ENCODE measurements at regions not wholly inside any gene's neighbourhood (a gene's known extent, or its start where the extent isn't known, plus 50 kb on each side); places are given as distances from the start of the nearest gene placed in this dataset.
"Not testable (repeated sequence)": the region's sequence is repeated elsewhere in the genome, so short reads cannot be mapped to it uniquely, and the experiment has no call there.

DNA sequence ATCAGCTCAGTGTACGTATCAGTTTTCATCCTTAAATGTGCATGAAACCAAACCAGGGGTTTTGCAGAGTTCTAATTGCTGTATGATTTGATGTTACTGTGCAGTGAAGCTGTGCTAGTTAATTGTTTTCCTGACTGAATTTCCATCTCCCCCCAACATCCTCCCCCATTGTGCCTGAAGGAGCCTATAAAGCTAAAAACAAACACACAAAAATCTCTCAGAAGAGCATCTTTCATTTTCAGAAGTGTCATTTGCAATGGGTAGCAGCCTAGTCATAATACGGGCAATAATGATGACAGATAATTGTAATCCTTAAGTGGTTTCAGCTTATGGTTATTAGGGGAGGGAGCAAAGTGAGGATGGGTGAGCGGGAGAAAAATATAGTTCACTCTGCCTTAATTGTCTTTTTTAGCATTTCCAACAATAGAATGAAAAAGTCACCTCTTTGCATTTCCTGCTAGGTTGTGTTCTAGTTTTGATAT lies 207.9 kb upstream of the TBL1XR1 start:
- DNase-seq = no peak

DNA sequence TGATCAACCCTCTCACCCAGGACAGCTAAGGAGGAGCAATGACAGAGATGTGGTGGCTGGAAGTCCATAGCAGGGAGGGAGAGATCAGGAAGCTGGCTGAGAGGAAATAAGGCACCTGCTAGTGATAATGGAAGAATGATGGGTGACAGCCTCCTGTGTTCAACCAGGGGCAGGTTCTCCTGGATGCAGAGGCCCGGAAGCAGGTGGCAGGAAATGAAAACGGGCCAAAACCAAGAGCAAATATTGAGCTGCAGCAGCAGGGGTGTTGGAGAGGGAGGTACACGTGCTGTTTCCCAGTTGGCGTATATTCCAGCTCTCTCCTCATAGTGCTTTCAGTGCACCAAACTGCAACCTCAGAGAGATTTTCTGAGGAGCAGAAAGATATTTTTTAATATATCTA lies 213.4 kb upstream of the TBL1XR1 start:
- DNase-seq = no peak

DNA sequence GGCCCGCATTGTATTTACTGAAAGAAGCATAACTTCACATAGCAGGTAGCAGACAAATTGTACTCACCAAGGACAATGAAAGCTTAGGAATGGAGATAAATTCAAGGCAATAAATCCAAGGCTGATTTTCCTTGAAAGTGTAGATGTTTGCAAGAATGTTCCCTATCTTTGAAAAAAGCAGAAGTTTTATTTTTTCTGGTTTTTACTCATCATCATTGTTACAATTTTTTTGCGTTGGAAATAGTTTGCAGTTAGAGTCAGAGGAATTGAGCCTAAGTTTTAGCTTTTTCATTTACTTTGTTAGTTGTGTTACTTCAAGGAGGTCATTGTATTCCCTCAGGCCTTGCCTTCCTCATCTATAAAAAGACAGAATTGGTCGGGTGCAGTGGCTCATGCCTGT lies 213.9 kb upstream of the TBL1XR1 start:
- no peak for DNase-seq

DNA sequence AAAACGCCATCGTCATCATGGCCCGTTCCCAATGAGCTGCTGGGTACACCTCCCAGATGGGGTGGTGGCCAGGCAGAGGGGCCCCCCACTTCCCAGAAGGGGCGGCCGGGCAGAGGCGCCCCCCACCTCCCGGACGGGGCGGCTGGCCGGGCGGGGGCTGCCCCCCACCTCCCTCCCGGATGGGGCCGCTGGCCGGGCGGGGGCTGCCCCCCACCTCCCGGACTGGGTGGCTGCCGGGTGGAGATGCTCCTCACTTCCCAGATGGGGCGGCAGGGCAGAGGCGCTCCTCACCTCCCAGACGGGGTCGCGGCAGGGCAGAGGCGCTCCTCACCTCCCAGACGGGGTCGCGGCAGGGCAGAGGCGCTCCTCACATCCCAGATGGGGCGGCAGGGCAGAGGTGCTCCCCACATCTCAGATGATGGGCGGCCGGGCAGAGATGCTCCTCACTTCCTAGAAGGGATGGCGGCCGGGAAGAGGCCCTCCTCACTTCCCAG lies 215.4 kb upstream of the TBL1XR1 start:
- DNase-seq = not testable (repeated sequence)

DNA sequence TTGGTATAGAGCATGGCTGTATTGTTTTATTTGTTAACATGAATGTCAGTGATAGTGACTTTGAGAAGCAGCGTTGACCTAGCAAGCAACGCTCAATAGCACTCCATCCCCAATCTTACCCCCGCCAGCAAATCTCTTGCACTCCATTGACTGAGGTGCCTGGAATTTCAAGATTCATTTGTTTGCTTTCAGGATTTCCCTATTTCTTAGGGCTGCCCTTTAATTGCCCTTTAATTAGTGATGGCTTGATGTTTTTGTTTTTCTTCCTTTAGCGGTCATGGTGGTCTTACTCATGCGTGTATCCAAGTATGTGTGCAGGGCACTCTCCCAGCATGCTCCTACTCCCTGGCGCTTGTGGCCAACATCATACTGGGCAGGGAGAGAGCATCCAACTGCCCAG lies 216.8 kb upstream of the TBL1XR1 start:
- DNase-seq = no peak

DNA sequence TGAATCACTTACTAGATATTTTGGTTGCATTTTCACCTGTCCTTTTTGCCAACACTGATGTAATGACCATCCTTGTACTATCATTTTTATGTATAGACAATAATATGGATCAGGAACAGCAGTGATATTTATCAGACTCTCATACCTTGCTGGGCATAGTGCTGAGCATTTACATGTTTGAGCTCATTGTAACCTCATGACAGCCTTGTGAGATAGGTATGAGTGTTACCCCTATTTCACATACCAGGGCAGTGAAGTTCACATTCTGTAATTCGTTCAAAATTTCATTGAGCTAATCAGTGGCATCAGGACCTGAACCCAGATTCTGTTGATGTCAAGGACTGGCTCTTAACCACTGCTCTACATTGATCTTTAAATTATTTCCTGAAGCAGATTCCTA lies 221.5 kb upstream of the TBL1XR1 start:
- no peak for DNase-seq

DNA sequence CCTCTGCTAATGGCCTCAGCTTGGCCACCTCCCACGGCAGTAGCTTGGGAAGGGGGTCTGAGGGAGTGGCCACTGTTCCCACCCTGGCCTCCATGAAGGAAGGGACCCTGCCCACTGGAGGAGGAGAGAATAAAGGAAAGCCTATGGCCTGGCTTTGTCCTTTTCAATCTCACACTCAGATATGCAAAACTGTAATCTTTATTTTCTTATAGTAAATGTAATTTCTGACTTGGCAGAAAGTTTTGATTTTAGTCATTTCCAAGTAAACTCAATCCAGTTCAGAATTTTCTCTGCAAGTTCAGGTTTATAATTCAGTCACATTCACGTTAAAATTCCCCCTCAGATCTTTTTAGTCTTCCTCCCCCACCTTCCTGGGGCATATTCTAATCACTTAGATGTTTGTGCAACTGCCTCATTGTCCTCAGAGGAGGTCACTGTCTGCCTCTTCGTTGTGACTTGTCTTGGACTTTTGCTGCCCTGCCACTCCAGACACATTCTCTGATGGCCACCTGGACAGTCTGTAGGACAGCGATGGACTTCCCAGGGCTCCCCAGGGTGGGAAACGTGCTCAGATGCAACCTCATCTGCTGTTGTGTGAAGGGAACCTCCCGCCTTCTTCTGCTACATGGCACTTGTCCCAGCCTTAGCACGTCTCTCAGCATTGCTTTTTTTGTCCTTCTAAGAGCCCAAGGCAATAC lies 222.8 kb upstream of the TBL1XR1 start:
- no peak for DNase-seq

DNA sequence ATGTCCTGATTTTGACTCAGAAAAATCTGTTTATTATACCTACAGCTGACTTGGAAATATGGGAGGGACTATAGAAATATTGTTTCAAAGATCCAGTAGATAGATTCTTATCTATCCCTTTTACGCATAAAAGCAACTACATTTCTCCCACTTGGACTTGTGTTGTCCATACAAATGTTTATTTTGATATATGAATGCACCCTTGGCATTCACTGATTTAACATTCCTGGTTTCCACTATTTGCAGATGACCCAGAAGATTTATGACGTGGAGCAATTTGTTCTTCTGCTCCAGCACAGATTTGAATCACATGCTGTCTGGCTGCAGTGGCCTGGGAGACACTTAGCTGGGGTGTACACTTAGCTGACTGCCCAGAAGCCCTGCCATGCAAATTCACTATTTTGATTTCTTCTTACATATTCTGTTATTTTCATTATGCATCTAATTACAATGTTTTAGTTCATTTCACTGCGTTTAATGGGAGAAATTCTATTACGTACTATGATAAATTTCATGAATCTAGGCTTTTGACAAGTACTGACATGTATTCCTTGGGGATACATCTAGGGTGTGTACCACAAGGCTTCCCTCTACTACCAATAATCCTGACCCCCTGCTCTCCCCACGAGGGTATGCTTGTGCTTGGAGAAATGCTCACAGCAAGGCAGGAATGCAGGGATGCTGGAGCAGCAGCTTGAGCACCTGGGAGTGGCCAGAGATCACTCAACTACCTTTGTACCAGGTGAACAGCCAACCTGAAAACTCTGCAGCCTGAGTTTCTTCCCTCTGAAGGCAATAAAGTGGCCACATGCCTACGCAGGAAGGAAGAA lies 223.6 kb upstream of the TBL1XR1 start:
- DNase-seq = no peak

DNA sequence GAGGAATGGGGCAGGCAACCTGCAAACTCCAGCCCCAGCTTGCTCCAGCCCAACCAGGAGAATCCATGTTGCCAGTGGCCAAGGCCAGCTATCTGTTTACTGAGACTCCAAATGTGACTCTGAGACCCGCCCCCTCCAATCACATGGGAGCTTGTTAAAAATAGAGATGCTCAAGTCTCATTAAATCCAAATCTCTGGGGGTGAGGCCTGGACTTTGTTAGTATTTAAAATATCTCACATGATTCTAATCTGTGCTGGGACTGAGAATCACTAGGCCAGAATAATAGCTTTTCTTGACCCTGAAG lies 224.2 kb upstream of the TBL1XR1 start:
- no peak for DNase-seq

DNA sequence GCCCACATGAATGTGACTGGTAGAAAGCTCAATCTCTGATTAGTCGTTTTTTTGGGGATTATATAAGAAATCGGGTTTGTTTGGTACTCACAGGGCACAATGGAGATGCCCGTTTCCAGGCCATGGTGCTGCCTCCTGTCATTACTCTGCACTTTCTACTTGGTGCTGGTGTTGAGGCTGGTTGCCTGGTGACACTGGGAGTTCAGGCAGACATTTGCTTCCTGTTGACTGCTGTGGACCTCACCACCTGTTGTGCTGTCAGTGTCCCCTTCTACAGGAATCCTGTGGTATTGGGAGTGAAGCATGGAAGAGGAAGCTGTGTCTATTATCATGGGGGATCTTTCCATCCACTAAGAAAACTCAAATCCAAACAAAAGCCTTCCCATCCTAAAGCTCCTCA lies 227.2 kb upstream of the TBL1XR1 start:
- no peak for DNase-seq

DNA sequence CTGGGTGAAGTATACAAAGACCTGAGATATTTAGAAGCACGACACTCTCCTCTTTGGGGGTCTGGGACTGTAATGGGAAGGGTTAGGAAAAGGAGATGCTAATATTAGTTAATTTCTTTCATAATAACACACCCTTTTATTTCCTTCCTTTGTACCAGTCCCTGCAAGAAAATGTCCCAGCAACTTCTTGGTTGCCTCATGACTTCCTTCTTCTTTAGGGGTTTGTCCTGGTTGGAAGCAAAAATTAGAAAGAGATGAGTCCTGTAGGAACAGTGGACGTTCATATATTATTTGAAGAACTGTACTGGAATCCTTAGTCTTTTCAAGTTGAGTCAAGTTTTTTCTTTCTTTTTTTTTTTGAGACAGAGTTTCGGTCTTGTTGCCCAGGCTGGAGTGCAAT lies 227.8 kb upstream of the TBL1XR1 start:
- no peak for DNase-seq

DNA sequence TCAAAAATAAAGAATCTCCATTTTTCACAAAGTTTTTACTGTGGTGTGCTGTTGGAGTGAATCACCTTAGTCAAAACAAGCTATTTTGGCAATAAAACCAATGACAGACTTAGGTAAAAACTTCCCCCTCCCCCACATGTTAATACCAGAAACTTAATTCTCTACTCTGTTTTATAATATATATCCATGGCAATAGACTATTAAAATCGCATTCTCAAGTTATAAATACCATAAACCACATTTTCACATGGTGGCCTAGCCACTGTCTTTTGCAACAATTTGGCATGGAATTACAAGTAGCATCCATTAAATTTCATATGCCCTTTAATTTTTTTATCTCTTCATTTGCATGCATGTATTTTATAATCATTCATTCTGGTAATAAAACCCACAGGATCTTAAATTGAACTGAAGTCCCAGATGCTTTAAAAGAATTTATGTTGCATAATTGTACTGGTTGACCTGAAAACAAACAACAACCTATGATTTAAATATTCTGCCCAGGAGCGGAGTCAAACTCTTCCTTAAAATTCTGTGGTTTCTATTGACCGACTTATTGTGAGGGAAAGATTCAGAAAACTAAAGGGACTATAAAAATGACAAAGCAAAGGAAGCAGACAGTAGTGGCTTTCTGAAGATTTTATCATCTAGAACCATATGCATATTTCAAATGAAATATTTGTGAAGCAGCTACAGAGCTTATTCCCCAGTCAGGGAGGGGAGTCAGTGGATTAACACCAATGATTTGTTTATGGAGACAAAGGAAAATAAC lies 229.0 kb upstream of the TBL1XR1 start:
- DNase-seq = no peak

DNA sequence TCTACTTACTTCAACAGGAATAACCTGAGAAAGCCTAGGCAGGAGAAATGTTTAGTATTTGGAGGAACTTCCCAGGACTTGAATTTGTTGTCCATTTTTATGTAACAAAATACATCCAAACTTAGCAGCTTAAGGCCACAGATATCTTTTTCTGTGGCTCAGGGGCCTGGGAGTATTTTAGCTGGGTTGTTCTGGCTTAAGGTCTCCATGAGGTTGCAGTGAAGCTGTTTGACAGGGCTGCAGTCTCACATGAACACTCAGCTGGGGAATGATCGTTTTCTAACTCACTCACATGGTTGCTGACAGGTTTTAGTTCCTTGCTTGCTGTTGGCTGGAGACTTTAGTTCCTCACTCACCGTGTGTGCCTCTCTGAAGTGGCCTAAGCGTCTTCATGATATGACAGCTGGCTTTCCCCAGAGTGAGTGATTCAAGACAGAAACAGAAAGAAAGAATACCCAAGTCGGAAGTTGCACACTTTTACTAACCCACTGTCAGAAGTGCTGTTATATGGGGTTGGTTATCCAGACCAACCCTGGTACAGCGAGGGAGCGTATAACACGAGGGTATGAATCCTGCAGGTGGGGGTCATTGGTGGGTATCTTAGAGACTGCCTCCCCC lies 229.7 kb upstream of the TBL1XR1 start:
- no peak for DNase-seq

DNA sequence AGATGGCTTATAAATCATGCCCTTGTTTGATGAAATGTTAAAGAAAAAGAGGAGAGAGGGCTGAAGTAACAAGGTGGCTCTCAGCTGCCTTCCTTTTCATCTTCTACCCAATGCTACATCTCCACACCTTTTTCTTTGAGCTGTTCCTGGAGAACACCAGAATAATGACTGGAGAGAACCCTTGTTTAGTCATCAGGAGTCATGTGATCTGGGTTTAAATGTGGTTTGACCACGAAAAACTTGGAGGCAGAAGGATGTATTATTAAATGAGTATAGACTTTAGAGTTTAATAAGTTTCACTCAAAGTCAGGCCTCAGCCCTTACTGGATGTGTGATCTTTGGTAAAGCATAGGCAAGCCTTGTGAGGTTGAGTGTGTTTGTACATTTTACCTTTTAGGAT lies 230.3 kb upstream of the TBL1XR1 start:
- DNase-seq = no peak

DNA sequence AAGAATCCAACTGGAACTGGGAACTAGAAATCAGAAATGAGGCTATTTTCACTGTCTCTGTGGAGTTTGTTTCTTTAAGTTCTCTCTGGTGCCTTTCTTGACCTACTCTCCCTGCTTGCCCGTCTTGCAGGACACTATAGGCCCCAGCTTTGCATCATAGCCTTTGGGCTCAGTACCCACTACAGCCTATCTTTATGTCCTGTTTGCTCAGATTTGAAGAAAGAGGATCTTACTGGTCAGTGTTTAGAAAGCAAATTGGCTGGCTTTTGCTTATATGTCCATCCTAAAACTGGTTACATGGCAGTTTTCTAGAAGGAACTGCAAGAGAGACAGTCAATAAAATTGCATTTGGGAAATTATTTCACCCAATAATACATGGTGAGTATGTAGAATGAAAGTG lies 231.8 kb upstream of the TBL1XR1 start:
- DNase-seq = no peak

DNA sequence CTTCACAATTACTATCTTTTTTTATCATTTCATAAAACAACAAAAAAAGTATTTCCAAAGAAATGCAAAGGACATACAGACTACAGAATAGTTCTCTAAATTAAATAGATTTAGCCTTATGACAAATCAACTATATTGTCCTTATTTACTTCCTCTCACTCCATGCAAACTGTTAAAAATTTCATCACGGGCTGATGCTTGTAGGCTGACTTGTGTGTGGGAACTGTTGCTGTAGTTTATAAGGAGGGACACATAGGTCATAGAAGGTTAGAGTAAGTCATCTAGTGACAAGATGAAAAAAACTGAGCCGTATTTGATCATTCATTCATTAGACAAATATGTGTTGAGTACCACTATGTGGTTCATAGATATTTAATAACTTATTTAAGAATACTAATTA lies 232.5 kb upstream of the TBL1XR1 start:
- DNase-seq = no peak

DNA sequence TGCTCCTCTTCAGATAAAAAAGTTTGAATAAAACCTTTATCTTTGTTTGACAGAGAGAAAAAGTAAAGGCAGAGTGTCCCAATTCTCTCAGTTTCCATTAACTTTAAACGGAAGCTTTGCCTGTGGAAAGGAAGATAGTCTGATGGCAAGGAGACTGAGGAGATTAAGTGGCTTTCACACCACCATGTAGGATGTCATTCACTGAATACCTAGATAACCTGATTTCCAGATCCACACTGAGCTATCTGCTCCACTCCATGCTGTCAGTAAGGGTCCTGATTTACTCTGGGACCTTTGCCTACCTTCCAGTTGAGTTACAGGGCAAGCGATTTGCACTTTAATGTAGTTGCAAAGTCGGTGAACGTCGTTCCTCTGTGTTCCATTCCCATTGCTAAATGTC lies 233.4 kb upstream of the TBL1XR1 start:
- DNase-seq = no peak

DNA sequence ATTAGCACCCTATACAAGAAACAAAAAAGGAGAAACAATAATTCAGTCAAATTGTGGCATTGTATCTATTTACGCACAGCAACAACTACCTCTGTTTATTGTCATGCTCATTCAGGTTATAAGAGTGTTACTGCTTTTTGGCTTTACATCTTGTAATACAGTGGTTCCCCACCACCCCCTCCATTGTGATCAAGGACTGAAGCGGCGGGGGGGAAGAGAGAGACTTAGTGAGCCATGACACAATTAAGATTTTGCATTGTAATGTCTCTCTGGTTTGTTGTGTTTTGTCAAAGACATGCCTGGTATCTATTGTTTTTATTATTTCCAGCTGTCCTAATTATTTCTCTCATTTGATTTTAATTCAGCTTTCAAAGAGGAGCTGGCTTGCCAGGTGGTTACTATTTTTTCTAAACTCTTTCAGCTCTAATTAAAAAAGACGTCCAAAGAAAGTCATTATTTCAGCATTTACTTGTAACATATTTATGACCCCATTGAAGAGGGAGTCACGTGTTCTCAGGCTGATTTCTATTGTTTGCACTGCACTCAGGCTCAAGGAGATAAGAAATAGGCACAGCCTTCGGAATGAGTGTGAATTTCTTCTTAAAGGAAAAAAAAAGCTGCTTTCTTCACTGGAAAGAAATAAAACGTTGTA lies 234.4 kb upstream of the TBL1XR1 start:
- DNase-seq = no peak

DNA sequence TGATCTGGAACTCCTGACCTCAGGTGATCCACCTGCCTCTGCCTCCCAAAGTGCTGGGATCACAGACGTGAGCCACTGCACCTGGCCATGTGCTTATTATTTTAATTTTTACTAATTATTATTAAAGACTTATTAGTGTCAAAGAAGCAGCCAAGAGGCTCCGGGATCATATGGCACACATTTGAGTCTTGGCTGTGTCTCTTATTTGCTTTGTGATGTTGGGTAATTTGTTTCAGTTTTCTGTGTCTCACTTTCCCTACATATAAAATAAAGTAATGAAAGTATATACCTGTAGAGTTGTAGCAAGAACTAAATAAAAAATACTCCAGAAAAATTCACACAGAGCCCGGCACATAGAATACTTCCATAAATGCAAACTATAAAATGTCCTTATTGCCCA lies 238.0 kb upstream of the TBL1XR1 start:
- no peak for DNase-seq

DNA sequence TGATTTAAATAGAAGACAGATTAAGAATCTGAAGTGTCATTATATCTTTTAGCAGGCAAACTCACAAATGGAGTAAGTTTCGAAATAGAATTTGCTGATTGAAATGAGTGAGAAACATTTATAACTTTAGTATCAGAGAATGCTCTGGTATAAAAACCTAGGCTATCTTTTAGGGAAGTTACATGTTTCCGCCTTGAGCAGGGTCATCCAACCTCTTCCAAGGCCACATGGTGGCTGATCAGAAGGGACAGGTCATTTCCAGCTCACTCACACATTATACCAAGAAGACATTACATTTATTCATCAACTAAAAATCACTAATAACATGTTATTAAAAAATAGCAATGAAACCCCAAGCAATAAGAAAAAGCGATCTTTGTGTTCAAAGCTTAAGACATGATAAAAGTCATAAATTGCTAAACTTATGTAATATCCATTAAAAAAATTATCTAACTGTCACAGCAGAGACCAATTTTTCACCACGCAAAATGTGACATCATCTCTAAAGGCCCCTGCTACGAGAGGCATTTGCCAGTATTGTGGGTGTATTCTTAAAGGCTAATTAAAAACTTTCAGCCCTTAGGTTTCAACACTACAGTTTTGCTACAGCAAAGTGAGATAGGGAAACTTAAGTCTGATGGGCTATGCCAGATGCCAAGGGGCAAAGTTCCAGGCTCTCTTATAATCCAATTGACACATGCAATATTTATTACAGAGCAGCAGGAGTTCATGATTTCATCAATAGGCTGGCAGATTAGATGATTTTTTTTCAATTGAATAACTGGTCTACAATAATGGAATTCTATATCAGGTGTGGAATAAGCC lies 240.4 kb upstream of the TBL1XR1 start:
- DNase-seq = no peak

DNA sequence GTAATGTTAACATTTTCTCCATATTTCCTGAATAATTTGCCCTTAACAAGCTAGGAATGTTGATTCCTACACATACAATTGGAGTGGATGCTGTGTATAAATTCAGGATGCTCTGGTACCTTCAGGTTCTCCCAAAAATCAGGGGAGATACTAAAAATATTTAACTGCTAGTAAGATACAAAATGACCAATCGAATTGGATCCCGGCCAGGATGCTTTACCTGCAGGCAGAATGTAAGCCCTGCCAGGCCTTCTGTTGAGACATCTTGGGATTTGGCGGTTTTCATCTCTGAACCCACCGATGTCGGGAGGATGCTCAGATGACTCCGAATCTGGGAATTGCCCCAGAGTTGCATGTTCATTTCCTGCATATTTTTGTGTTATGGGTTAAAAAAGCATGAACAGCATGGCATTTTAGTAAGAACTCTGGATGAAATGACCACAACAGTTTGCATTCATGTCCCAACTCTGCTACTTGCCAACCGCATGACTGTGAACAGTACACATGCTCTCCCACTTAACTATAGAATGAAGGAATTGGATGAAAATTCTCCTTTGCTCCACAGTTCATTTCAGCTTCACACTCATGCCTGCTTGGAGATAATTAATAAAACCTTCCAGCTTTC lies 241.4 kb upstream of the TBL1XR1 start:
- DNase-seq = no peak

Measured in NK-92 treated with Interleukin-12 subunit alpha and Interleukin-12 subunit beta, amount 100 ng/mL, for 24 hours (cell line).